ENCODE measurements at regions not wholly inside any gene's neighbourhood (a gene's known extent, or its start where the extent isn't known, plus 50 kb on each side); places are given as distances from the start of the nearest gene placed in this dataset.

DNA sequence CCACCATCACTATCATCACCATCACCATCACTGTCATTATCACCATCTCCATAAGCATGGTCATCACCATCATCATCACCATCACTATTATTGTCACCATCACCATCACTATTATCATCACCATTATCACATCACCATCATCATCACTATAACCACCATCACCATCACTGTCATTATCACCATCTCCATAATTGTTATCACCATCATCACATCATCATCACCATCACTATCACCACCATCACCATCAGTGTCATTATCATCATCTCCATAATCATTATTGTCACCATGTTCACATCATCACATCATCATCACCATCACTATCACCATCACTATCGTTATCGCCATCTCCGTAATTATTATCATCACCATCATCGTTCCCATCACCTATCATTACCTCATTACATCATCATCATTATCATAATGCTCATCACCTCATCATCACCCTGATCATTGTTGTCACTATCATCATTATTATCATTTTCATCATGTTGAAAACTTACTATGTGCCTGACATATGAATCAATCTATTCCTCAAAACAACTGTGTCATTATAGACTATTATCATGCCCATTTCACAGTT is 280.3 kb upstream of the HS6ST1 start:
- TF ChIP-seq POLR2A (IDR thresholded peaks at IDR 0.05): no peak
- TF ChIP-seq, protein P1, sequence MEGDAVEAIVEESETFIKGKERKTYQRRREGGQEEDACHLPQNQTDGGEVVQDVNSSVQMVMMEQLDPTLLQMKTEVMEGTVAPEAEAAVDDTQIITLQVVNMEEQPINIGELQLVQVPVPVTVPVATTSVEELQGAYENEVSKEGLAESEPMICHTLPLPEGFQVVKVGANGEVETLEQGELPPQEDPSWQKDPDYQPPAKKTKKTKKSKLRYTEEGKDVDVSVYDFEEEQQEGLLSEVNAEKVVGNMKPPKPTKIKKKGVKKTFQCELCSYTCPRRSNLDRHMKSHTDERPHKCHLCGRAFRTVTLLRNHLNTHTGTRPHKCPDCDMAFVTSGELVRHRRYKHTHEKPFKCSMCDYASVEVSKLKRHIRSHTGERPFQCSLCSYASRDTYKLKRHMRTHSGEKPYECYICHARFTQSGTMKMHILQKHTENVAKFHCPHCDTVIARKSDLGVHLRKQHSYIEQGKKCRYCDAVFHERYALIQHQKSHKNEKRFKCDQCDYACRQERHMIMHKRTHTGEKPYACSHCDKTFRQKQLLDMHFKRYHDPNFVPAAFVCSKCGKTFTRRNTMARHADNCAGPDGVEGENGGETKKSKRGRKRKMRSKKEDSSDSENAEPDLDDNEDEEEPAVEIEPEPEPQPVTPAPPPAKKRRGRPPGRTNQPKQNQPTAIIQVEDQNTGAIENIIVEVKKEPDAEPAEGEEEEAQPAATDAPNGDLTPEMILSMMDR (IDR thresholded peaks at IDR 0.05): no peak

Data from right lobe of liver (tissue), 4 donors.